Endodermal cell (in vitro differentiated cells): ENCODE measurements at regions not wholly inside any gene's neighbourhood (a gene's known extent, or its start where the extent isn't known, plus 50 kb on each side); places are given as distances from the start of the nearest gene placed in this dataset.
A peak's percentile ranks its signal among the peaks of the same experiment; 100 is the strongest.

Experiments
- DNase-seq: peaks from one replicate; pipeline ENCODE4 v3.0.0-alpha.2; 2017
- H3K27ac ChIP-seq: 2 replicates; pipeline ENCODE4 v1.5.1; 2013; ENCODE audit warnings: mild to moderate bottlenecking, low read depth, low read length, moderate library complexity
- H3K27me3 ChIP-seq: 2 replicates; pipeline ENCODE4 v1.6.1; 2013; ENCODE audit warnings: mild to moderate bottlenecking, low read length, moderate library complexity; ENCODE audit not compliant: insufficient read depth, control insufficient read depth, poor library complexity, severe bottlenecking
- H3K36me3 ChIP-seq: 2 replicates; pipeline ENCODE4 v1.7.0; 2013; ENCODE audit warnings: mild to moderate bottlenecking, low read length, moderate library complexity; ENCODE audit not compliant: control insufficient read depth, insufficient read depth
- H3K4me1 ChIP-seq: one replicate; pipeline ENCODE4 v1.7.0; 2013; ENCODE audit warnings: low read length; ENCODE audit not compliant: control insufficient read depth, insufficient read depth
- H3K4me3 ChIP-seq: 2 replicates; pipeline ENCODE4 v1.5.1; 2013; ENCODE audit warnings: mild to moderate bottlenecking, low read length, moderate library complexity
- H3K9ac ChIP-seq: 2 replicates; pipeline ENCODE4 v1.6.1; 2013; ENCODE audit warnings: mild to moderate bottlenecking, low read length, moderate library complexity; ENCODE audit not compliant: poor library complexity, severe bottlenecking; ENCODE audit errors: extremely low read depth
- H3K9me3 ChIP-seq: 2 replicates; pipeline ENCODE4 v1.6.1; 2013; ENCODE audit warnings: mild to moderate bottlenecking, low read length, moderate library complexity; ENCODE audit not compliant: control insufficient read depth
- H3K27ac Mint-ChIP-seq: 2 replicates; pipeline ENCODE4 v1.8.0; 2020; ENCODE audit warnings: mixed read lengths
- H3K27me3 Mint-ChIP-seq: 2 replicates; pipeline ENCODE4 v1.8.0; 2021; ENCODE audit warnings: mild to moderate bottlenecking, mixed read lengths; ENCODE audit not compliant: insufficient read depth
- H3K36me3 Mint-ChIP-seq: 2 replicates; pipeline ENCODE4 v1.8.0; 2020; ENCODE audit warnings: low read depth, mixed read lengths
- H3K4me1 Mint-ChIP-seq: 2 replicates; pipeline ENCODE4 v1.8.0; 2020; ENCODE audit warnings: mixed read lengths
- H3K4me3 Mint-ChIP-seq: 2 replicates; pipeline ENCODE4 v1.8.0; 2020; ENCODE audit warnings: mild to moderate bottlenecking, moderate library complexity, mixed read lengths
- H3K9me3 Mint-ChIP-seq: 2 replicates; pipeline ENCODE4 v1.8.0; 2020; ENCODE audit warnings: mild to moderate bottlenecking, mixed read lengths
- WGBS, 2 experiments: methylation state at CpG; one replicate each; pipeline versions ENCODE4 v1.1.5 to v1.1.7; 2013; ENCODE audit warnings: missing lambda C conversion rate in 2 of 2, mixed read lengths in 1 of 2; ENCODE audit not compliant: insufficient coverage in 1 of 2, insufficient read length in 1 of 2; 5-methylcytosine and 5-hydroxymethylcytosine counted together
- TF ChIP-seq, protein P1 (sequence below): fragments of 200-600 bp; sonication (generic); conservative IDR thresholded peaks from 2 replicates; pipeline ENCODE4 v1.5.0; 2021; ENCODE audit warnings: antibody characterized with exemption, mild to moderate bottlenecking

DNA sequence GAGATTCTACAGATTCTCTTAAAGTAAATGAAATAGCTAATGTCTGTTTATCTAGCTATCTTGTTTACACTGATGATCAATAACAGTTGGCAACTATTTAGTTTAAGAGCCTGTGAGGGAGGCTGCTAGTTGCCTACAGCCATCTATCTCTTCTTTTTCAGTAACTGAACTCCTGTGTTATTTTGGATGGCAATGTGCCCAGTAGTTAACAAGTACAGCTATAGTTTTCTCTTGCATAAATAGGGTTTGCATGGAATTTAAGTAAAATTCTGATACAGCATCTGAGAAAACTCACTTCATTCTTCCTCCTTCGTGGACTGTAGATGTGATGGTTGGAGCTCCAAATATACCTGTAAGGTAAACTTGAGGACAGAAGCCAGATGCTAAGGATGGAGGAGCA is 219.5 kb upstream of the POT1 start:
- Mint-ChIP-seq H3K27ac (no peak overlapping the region), H3K4me3 (no peak overlapping the region), H3K4me1 (peaks cover 11% of the 10 kb centered on the region), H3K36me3 (peaks cover 6% of the 10 kb centered on the region), H3K27me3 (no peaks in the 10 kb centered on the region), H3K9me3 (no peaks in the 10 kb centered on the region)
- H3K9me3 ChIP-seq, result no peaks in the 10 kb centered on the region
- no peaks in the 10 kb centered on the region for H3K27me3 ChIP-seq
- no peak for DNase-seq
- no peak overlapping the region for H3K27ac ChIP-seq
- H3K9ac ChIP-seq, result no peak overlapping the region
- WGBS, 2 experiments, result 94 to 100% methylated on average over 1 of the region's 1 CpG
- TF ChIP-seq, protein P1, sequence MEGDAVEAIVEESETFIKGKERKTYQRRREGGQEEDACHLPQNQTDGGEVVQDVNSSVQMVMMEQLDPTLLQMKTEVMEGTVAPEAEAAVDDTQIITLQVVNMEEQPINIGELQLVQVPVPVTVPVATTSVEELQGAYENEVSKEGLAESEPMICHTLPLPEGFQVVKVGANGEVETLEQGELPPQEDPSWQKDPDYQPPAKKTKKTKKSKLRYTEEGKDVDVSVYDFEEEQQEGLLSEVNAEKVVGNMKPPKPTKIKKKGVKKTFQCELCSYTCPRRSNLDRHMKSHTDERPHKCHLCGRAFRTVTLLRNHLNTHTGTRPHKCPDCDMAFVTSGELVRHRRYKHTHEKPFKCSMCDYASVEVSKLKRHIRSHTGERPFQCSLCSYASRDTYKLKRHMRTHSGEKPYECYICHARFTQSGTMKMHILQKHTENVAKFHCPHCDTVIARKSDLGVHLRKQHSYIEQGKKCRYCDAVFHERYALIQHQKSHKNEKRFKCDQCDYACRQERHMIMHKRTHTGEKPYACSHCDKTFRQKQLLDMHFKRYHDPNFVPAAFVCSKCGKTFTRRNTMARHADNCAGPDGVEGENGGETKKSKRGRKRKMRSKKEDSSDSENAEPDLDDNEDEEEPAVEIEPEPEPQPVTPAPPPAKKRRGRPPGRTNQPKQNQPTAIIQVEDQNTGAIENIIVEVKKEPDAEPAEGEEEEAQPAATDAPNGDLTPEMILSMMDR, result no peak
- no peak overlapping the region for H3K4me3 ChIP-seq
- H3K36me3 ChIP-seq, result no peaks in the 10 kb centered on the region
- H3K4me1 ChIP-seq, result peaks cover 14% of the 10 kb centered on the region

DNA sequence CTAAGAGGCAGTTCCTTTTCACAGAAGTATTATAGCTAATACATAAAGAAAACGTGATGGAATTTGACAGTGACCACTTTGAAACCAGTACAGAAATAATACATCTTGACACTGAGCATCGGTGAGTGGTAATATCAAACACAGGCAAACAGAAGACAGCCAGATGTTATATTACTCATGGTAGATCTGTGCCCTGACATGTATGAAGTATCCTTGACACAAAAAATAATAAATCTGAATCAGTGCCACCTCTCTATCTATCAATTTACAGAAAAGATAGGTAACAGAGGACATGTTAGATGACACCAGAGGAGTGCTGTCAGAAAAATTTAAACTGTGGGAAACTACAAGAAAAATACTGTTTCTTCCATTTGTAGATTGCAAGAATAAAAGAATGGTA is 217.4 kb upstream of the POT1 start:
- H3K9me3 Mint-ChIP-seq, result no peaks in the 10 kb centered on the region
- Histone ChIP-seq H3K4me1 (peaks cover 18% of the 10 kb centered on the region), H3K27ac (no peak overlapping the region), H3K4me3 (no peak overlapping the region), H3K27me3 (no peaks in the 10 kb centered on the region), H3K9me3 (no peaks in the 10 kb centered on the region), H3K9ac (no peak overlapping the region), H3K36me3 (no peaks in the 10 kb centered on the region)
- H3K4me3 Mint-ChIP-seq, result no peak overlapping the region
- DNase-seq, result no peak
- 86 to 90% methylated on average over 2 of the region's 2 CpGs for WGBS, 2 experiments
- no peak overlapping the region for H3K27ac Mint-ChIP-seq
- TF ChIP-seq, protein P1, result no peak
- peaks cover 17% of the 10 kb centered on the region for H3K4me1 Mint-ChIP-seq
- H3K27me3 Mint-ChIP-seq, result no peaks in the 10 kb centered on the region
- H3K36me3 Mint-ChIP-seq, result peaks cover 6% of the 10 kb centered on the region

DNA sequence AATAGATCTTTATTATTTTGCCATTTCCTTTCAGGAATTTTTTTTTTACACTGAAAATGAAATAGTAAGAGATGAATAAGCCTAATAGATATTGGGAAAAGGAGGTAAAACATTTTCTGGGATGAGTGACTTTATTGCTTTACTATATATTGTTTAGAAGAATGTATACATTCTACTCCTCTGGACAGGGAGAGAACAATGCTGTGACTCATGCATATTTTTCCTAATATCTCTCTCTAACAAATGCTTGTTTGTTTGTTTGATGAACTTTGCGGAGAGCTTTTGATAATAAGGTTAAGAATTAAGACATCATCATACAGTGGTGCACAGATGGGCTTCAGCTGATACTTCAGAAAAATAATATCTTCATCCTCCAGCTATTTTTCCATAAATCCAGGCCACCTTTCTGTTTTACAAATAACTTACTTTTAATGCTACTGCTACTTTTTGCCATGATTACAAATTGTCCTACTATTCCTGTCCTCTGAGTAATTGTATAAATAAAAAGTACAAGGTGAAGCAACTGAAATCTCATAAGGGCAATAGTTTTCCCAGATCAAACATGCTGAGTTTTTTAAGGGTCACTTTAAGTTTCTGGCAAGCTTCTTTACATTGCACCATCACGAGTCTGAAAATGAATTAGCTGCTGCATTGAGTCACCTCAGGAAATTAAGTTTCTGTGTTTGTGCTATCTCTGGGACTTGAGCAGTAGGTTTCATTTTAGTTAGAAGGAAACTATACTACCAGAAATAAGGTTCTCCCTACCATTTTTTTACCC is 207.3 kb upstream of the POT1 start:
- no peaks in the 10 kb centered on the region for H3K36me3 ChIP-seq
- peaks cover 16% of the 10 kb centered on the region for H3K4me1 Mint-ChIP-seq
- no peak overlapping the region for H3K4me3 Mint-ChIP-seq
- TF ChIP-seq, protein P1, result no peak
- peaks cover 3% of the 10 kb centered on the region for H3K4me1 ChIP-seq
- H3K9ac ChIP-seq, result no peak overlapping the region
- H3K27me3 Mint-ChIP-seq, result no peaks in the 10 kb centered on the region
- DNase-seq, result no peak
- no peak overlapping the region for H3K27ac ChIP-seq
- no peaks in the 10 kb centered on the region for H3K27me3 ChIP-seq
- WGBS, 2 experiments, result 69 to 100% methylated on average over 1 of the region's 2 CpGs
- no peak overlapping the region for H3K4me3 ChIP-seq
- peaks cover 19% of the 10 kb centered on the region for H3K9me3 ChIP-seq
- H3K9me3 Mint-ChIP-seq, result peaks cover 12% of the 10 kb centered on the region
- peak overlapping the region; percentile 53 for H3K27ac Mint-ChIP-seq
- peaks cover 8% of the 10 kb centered on the region for H3K36me3 Mint-ChIP-seq
